ENCODE measurements at regions not wholly inside any gene's neighbourhood (a gene's known extent, or its start where the extent isn't known, plus 50 kb on each side); places are given as distances from the start of the nearest gene placed in this dataset.

GRCh38 chr19:30637926-30638325 is 265.7 kb downstream of the ZNF536 start:
- no peak for TF ChIP-seq CTCF (IDR thresholded peaks at IDR 0.05)
- no peak for TF ChIP-seq POLR2A (IDR thresholded peaks at IDR 0.05)

Data from body of pancreas (tissue), 4 donors.